ENCODE measurements at regions not wholly inside any gene's neighbourhood (a gene's known extent, or its start where the extent isn't known, plus 50 kb on each side); places are given as distances from the start of the nearest gene placed in this dataset.

DNA sequence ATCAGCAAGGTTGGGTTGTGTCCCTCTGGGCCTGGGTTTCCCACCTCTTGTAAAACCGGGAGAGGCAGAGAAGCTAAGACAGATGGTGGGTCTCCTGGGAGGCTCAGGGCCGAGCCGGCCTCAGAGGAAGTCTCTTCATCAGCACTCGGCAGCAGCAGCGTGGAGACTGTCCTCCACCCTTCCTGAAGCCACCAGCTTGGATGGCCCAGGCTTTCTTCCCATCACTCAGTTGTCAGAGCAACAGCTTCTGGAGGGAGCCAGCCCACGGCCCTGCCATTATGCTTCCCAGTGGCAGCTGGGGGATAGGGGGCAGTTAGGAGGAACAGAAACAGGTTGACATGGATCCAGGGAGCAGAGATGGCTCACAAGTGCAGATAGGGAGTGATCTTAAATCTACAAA, 191.0 kb downstream of the KATNAL1 start:
- TF ChIP-seq CTCF (conservative IDR thresholded peaks at IDR 0.05; ENCODE audit: low read depth in 2 of 2) (no peak), POLR2AphosphoS5 (IDR thresholded peaks at IDR 0.05; ENCODE audit: low read depth) (no peak), EZH2phosphoT487 (IDR thresholded peaks at IDR 0.05; ENCODE audit: unreplicated experiment) (no peak), EZH2 (IDR thresholded peaks at IDR 0.05; ENCODE audit: low read depth, unreplicated experiment) (no peak), JUNB (IDR thresholded peaks at IDR 0.05; ENCODE audit: unreplicated experiment) (no peak), CREB1 (CRISPR knock-in tag; IDR thresholded peaks at IDR 0.05; ENCODE audit: low read depth) (no peak)

Data from GM23338 (cell line).